ENCODE measurements at regions not wholly inside any gene's neighbourhood (a gene's known extent, or its start where the extent isn't known, plus 50 kb on each side); places are given as distances from the start of the nearest gene placed in this dataset.

DNA sequence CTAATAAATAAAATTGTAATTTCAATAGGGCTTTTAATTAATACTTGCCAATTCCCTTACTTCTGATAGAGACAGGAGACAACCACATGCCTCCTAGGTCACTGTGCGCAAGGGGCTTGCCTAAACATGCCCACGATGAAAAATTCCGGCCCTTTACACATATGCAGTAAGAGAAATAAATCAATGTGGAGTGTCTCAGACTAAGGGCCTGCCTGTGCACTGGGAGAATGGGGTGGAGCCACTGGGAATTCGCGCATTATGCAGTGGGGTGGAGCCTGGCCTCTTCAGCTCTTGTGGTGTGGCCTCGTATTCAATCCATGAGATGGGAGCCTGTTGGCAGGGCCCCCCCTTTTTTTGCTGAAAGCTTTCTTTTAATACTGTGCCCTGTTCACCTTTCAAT is 484.5 kb downstream of the PDGFC start:
- DNase-seq: no peak

DNA sequence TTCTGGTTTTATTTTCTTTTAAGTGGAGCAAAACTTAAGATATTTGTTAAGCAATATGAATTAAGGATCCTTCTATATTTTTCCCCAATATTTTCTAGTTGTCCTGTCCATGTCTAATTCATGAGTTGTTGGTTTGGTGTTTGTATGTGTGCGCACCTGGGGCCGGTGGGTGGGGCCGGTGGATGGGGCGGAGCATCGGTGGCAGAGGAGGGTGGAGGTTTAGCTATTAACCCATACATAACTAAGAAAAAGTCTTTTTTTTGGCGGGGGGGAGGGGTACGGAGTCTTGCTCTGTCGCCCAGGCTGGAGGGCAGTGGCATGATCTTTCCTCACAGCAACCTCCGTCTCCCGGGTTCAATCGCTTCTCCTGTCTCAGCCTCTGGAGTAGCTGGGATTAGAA is 489.8 kb downstream of the PDGFC start:
- DNase-seq: no peak

DNA sequence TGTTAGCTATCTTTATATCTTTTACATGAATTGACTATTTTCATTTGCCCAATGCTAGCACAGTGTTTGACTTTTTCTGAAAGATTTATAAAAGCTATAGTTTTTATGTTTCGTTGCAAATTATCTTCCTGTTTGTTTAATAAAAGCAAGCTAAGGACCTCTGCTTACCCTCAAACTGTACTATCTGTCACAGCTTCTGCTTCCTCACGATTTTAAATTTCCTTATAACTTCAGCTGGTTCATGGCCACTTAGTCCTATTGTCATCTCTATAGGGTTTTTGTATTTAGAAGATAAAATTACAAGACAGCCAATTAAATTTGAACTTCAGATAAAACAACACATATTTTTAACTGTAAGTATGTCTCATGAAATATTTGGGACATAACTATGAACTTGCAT is 494.0 kb downstream of the PDGFC start:
- DNase-seq: no peak

DNA sequence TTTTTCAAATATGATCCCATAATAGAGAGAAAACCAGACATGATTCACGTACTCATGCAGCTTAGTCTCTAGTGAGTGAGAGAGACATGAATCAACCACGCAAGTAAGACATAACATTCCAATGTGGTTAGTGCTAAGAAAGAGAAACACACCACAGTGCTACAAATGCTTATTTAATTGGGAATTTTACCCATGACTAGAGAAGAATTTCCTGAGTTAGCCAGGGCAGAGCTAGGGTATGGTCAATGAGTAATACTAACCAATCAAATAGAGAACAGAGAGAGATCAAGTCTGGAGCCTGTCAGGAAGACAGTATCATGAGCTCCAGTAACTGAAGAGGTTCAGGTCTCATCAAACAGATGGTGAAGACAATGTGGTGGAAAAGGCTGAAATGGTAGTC is 495.2 kb downstream of the PDGFC start:
- DNase-seq: no peak

DNA sequence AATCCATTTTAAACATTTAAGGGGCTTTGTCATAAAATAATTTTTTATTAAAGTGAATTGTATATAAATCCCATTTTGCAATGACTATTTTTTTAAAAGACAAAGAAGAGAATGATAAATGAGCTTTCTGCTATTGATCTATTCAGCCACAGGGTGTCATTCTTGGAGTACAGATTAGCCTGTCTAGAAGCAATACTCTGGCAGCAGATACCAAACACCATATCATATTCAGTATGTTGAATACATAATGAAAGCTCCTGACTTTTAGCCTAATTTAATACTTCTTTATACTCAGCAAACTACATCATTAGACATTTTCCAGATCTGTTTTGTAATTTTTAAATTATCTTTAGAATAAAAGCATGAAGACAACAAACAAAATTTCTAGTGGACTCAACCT is 496.3 kb downstream of the PDGFC start:
- DNase-seq: no peak

DNA sequence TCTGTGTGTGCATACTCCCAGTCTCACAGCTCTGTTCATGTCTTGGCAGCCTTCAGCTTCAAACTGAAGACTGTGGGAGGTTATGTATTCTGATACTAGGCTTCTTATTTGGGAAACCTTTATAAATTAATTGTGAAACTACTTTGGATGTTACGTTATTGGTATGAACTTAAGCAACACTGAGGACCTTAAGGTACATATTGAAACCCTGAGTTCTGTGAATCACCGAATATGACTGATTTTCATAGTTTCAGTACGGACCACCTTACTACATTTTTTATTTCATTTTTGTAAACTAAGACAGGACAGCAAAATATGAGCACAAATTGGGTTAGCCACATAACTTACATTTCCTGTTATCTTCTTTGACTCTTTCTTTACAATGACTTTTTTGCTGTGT is 498.4 kb downstream of the PDGFC start:
- no peak for DNase-seq

DNA sequence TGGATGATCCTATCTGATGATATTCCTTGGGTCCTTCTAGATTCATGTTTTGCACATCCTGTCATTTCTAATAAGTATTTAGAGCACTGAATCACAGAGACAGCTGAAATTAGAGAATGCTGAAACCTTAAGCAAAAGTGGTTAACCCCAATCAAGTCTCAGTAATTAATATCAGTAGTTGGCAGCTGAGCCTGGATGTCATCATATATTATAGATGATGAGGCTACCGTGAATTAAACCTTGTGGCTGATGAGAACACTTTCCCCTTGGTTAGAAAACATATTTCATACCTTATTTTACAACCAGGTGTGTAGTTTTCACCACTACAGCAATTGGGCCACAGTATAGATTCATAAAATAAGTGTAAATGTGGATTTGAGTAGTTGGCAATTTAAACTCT is 499.0 kb downstream of the PDGFC start:
- DNase-seq: no peak

DNA sequence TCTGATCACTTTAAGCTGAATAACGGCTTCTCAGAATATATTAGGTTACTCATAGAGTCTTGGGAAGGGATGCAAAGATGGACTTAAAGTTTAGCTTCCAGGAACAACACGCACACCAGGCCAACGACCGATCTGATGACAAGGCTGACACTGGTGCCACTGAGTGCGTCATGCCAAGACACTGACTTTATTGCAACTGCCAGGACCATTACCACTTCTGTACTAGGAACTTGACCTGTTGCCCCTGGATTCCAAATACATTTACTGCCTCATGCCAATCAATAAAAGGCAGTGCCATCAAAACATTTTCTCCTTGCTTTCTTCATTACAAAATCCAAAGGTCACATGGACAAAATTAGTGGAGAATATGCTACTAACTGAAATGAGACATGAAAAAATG is 505.9 kb upstream of the CTSO start:
- no peak for DNase-seq

DNA sequence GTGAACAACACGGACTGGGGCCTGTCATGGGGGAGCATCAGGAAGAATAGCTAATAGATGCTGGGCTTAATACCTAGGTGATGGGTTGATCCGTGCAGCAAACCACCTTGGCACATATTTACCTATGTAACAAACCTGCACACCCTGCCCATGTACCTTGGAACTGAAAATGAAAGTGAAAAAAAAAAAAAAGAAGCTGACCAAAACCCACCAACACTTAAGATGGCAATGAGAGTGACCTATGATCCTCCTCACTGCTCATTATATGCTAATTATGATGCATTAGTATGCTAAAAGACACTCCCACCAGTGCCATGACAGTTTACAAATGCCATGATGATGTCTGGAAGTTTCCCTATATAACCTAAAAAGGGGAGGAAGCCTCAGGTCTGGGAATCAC is 503.2 kb upstream of the CTSO start:
- DNase-seq: no peak

DNA sequence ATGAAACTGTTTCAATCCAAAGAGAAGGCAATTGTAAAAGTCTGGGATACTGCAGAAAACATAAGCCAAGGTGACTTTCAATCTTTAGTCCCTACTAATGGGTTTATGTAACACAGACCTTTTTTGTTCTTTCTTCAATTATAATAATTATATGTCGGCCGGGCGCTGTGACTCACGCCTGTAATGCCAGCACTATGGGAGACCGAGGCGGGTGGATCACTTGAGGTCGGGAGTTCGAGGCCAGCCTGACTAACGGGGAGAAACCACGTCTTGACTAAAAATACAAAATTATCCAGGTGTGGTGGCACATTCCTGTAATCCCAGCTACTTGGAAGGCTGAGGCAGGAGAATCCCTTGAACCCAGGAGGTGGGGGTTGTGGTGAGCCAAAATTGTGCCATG is 489.8 kb upstream of the CTSO start:
- DNase-seq: no peak

DNA sequence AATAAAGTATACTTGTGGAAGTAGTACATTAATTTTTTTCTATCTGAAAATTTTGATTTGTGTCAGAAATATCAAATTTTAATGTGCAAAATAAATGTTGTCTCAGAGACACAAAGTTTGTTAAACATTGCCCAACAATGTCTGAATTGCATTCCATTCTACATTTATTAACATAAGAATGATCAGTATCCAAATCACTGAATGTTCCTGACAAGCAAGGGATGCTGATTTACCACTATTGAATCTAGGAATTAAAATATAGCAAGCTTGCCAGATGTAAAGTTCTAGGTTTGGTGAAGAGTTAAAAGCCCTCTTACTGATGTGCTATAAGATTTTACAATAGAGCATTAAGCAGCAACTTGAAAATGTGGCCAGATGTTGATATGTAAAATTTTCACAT is 489.2 kb upstream of the CTSO start:
- no peak for DNase-seq

DNA sequence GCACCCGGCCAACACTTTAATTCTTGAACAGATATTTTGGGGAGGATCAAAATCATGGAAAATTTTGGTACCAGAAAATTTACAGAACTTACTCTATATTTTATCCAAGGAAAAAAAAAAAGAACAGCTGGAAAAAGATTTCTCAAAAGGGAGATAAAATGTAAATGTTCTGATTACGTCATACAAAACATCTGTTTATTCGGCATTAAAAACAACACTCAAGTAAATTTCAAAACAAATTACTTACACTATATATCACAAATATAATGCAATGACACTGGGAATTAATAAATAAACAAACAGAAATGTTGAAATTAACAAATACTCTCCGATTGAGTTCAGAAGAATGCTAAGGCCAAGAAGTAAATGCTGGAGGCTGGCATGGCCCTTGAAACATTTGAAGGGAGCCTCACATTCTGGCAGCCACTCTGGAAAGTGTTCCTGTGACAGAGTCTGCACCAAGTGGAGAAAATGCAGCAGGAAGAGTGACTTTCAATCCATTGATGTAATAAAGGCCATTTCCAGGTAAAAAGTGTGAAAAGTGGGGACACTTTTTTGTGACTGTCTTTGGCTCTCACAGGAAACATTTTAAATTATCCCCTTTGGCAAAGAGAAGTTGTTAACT is 486.0 kb upstream of the CTSO start:
- DNase-seq: no peak

DNA sequence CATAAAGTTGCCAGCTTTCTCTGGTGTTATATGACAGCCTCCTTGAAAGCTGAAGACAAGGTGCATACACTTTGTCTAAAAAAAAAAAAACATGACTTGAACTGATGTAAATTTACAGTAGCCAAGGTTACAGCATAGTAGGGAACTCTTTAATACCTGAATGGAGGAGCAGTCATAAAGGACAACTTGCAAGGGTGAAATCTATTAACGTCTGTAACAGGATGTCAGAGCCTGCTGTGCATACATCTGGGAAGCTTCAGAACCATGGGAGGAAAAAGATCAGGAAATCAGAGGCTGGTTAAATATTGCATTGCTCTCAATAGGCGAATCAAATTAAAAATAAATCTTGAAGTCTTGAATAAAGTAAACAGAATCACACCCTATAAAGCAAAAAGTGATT is 484.0 kb upstream of the CTSO start:
- DNase-seq: no peak

DNA sequence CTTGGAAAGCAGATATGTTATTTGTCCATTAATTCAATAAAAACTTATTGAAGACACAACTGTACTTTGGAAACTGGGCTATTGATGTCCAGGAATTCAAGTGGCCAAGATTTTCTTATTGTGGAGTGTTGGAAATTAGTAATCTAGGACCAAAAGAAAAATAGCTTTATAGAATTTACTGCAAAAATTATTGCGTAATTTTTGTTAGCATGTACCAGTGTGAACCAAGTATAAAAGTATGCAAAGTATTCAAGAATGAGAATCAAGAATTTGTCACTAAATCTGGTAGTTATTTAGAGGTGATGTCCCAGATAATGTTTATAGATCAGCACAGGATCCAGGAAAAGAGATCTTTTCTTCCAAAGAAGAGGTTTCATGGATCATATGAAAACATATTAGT is 468.9 kb upstream of the CTSO start:
- DNase-seq: no peak

DNA sequence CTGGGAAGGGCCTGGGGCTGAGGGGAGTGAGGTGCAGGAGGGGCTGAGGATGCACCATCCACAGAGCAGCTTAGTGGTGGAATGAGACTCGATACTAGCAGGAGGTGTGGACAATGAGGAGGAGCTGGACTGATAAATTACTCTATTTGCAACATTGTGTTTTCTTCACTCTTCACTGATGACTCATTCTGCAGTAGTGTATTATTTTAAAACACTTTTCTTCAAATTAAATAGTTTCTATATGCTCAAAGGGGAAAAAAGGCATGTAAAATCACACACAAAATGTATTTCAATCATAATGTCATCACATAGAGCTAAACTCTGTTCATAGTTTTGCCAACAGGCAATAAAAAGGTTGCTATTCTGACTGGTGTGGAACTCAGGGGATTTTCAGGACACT is 467.0 kb upstream of the CTSO start:
- DNase-seq: no peak

DNA sequence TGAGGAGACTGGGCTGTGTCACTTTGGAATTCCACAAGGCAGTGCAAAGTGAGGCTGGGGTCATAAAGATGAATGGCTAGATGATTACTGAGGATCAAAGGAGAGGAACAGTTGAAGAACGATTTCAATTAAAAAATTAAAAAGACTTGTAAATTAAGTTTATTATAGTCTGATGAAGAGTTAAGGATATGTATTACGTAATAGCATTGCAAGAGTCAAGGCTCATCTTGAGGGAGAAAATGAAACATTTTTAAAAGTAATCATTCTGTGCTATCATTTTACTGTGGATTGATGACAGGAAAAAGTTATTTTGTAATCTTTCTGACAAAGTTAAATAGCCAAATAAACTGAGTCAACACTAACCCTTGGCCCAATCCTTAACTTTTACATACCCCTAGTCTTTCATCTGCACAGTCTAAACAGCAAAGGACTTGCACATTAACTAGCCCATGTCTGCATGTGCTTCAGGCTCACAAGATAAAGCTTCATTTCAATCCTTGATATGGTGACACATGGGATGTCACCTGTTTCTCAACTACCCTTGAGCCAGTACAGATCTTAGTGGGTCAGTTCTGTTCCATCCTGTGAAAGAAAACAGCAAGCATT is 465.5 kb upstream of the CTSO start:
- DNase-seq: no peak

DNA sequence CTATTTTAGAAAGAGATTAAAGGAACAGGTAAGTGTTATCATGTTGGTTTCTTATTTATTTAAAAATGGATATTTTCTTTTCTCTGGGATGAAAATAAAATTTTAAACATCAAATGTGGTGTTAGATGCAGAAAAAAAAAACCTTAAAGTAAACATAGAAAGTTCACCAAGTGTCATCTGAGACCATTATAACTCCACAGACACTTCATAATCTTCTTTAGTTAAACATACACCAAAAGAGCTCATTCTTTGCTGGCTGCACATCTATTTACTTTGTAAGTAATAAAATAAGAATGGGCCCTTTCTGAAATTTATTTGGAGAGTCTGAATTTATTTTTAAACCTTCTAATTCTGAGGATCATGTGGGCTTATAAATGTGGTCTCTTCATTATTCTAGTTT is 460.7 kb upstream of the CTSO start:
- DNase-seq: no peak

DNA sequence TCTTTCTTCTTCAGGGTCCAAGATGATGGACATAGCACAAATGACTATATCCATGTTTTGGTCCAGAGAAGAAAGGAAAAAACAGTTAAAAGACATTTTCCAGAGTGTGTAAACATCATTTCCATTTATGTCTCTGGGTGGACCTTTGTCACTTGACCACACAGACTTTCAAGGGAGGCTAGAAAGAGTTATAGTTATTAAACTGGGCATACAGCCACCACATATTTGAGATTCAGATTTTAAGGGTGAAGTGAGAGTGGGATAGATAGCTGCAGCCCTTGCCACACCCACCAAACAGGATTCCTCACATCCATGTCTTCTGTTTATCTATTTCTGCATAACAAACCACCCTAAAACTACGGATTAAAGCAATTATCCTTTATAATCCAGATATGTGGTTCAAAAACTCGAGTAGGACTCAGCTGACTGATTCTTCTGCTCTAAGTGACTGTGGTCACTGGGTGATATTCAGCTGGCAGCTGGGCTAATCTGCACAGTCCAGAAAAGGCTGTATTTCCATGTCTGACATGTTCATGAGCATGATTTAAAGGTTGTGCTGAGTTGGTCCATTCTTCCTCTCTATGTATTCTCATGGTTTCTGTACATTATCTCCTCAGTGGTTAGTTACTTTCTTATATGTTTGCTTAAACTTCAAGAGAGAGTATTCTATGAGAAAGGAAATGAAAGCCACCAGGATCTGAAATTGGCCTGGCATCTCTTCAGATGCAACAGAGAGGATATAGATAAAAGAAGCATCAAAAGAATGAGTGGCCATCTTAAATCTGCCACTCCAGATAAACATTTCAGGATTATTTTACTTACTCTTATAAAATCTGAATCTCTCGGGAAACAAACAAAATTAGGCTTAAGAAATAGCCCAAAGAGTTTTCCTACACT is 459.8 kb upstream of the CTSO start:
- no peak for DNase-seq

DNA sequence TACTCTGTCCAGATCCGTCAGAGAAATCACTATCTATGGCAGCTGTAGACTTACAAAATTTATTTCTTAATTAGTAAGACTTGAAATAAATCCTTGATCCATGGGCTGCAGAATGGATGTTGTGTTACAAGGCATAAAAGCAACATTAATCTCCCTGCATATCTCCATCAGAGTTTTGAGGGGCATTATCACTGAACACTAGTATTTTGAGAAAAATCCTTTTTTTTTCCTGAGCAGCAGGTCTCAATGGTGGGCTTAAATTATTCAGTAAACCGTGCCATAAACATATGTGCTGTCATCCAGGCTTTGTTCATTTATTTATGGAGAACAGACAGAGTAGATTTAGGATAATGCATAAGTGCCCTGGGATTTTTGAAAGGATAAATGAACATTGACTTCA is 457.9 kb upstream of the CTSO start:
- DNase-seq: no peak

DNA sequence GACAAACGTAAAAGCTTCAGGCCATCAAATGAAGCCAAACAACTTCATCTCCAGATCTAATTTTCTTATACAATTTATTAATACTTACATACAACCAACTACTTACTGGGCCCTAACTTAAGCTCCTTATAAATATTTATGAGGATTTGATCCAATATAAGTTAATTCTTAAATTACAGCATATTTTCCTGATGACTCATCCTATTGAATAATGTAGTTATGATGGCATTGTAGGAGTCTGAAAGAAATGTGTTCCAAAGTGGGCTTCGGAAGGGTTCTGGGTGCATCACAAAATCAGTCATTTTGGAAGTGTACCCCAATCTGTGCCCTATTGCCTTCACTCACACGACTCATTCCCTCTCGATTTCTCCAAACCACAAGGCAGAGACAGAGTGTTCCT is 455.1 kb upstream of the CTSO start:
- DNase-seq: no peak

DNA sequence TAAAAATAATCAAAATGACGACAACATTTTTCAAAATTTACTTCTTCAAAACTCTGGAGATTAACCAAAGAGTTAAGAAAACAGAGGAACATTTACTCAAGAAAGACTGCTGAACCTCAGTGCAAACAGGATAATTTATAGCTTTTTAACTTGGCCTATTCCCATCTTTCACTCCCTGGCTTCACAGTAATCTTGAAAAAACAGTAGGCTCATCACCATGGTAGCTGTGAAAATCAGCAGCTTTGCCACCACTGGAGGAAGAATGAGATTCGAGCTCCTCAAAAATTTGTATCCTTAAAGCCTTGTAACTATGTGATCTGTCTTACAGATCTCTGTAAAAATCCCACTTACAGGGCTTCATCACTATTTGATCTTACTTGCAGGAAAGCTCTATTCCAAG is 447.7 kb upstream of the CTSO start:
- no peak for DNase-seq

DNA sequence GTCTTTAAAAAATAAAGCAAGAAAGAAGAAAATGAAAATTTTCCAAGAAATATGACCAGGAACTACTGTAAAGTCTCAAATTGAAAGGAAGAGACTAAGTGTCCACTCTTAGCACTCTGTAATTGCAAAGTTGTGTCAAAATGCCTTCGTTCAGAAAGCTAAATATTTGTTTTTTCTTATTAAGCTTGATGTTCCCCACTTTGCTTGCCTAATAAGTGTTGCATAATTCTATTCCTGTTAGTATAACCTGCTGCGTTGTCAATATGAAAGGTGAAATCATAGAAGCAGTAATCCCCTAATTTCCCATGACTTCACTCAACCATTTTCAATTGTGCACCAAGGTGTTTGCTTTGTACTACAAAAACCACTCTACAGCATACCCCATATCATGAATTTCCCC is 442.9 kb upstream of the CTSO start:
- no peak for DNase-seq

DNA sequence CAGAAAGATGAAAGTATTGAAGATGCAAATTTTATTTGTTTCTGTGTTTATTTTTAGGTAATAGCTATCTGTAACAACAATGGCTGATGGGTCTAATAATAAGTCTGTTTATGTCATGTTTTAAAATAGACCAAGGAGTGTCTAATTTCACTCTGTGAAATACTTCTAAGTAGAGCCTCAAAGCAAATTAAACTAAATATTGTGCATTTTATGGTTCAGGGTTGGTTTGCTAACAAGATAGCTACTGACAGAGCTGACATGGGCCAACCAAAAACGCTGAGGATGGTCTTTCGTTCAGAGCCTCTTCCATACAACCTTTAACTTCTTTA is 437.6 kb upstream of the CTSO start:
- DNase-seq: no peak

DNA sequence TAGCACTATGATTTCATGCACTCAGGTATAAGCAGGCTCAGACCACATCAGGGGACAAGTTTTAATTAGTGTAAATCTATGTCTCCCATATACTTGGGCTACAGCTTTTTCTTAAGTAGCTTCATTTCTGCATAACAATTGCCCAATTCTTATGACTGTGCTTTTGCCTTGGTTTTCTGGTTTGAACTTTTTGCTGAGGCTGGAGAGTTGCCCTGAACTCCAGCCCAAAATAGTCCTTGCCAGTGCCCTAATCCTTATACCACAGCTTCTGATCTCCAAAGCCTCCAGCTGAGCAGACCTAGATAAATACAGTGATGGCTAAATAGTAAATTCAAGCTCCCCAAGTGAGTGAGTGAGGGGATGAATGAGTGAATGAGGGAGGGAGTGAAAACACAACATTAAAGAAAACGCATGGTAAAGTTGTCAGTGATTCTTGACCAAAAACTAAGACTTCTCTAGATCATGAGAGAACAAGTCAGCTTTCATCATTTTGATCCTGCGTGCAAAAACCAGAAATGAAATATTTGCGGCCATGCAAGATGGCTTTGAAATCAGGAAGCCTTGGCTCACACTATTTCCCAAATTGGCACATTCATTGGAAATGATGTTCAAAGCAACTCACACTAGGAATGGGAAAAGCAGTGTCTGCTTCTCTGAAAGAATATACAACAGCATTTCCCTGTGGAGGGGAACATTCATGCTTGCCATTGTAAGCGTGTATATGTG is 437.1 kb upstream of the CTSO start:
- no peak for DNase-seq
